Lower lobe of right lung (tissue), 2 donors: ENCODE measurements at regions not wholly inside any gene's neighbourhood (a gene's known extent, or its start where the extent isn't known, plus 50 kb on each side); places are given as distances from the start of the nearest gene placed in this dataset.
A peak's percentile ranks its signal among the peaks of the same experiment; 100 is the strongest.
"Not testable (repeated sequence)": the region's sequence is repeated elsewhere in the genome, so short reads cannot be mapped to it uniquely, and the experiment has no call there.

ENCODE experiments used
- ATAC-seq, 2 donors: fragments of 200-7000 bp; cut with Tn5 transposase; one replicate each; pipeline ENCODE4 v1.9.1; 2020 to 2022; ENCODE audit warnings: mild to moderate bottlenecking in 2 of 2, moderate library complexity in 2 of 2
- DNase-seq: peaks from one replicate; pipeline ENCODE4 v3.0.0-alpha.2; 2020
- H3K27ac ChIP-seq: fragments of 200-600 bp; one replicate; pipeline ENCODE4 v1.8.0; 2022
- H3K27me3 ChIP-seq: fragments of 200-600 bp; one replicate; pipeline ENCODE4 v1.8.0; 2022; ENCODE audit warnings: low read depth
- H3K36me3 ChIP-seq: fragments of 200-600 bp; one replicate; pipeline ENCODE4 v1.8.0; 2022; ENCODE audit warnings: mild to moderate bottlenecking
- H3K4me1 ChIP-seq: fragments of 200-600 bp; one replicate; pipeline ENCODE4 v1.8.0; 2022
- H3K4me3 ChIP-seq: fragments of 200-600 bp; one replicate; pipeline ENCODE4 v1.8.0; 2022; ENCODE audit warnings: mild to moderate bottlenecking
- H3K9me3 ChIP-seq: fragments of 200-600 bp; one replicate; pipeline ENCODE4 v1.8.0; 2022
- CTCF ChIP-seq: fragments of 200-600 bp; IDR thresholded peaks from one replicate; pipeline ENCODE4 v1.8.0; 2022; ENCODE audit warnings: antibody characterized with exemption, mild to moderate bottlenecking
- intact Hi-C: fragments of 100-400 bp; cut with DNase I; formaldehyde crosslinking; loops from one replicate; pipeline ENCODE4 v1.11.0; 2022
- donor health status: DM: no; HTN: yes; CAD: no; lungs with severe emphysema.

GRCh38 chr9:115689331-115689730, 464.3 kb upstream of the PAPPA start:
- intact Hi-C loops: no loop called here
- ATAC-seq (no peak), DNase-seq (no peak)
- Histone ChIP-seq H3K36me3 (no peaks in the 10 kb centered on the region), H3K27ac (no peak overlapping the region), H3K4me1 (no peaks in the 10 kb centered on the region), H3K9me3 (no peaks in the 10 kb centered on the region), H3K27me3 (no peaks in the 10 kb centered on the region), H3K4me3 (no peak overlapping the region)
- no peak for TF ChIP-seq CTCF

- no peak for DNase-seq
- Histone ChIP-seq H3K27me3 (no peaks in the 10 kb centered on the region), H3K4me3 (no peak overlapping the region), H3K36me3 (no peaks in the 10 kb centered on the region), H3K27ac (no peak overlapping the region), H3K4me1 (no peaks in the 10 kb centered on the region), H3K9me3 (no peaks in the 10 kb centered on the region)
- peak in 1 of 2 donors; percentile 37 for ATAC-seq
- intact Hi-C loops: no loop called here
- TF ChIP-seq CTCF: no peak
Measured at GRCh38 chr9:115690786-115691496, 462.6 kb upstream of the PAPPA start.

- no peak for DNase-seq
- intact Hi-C loops: no loop called here
- no peaks in the 10 kb centered on the region for H3K27me3 ChIP-seq
- no peak for TF ChIP-seq CTCF
- no peak for ATAC-seq
- no peaks in the 10 kb centered on the region for H3K9me3 ChIP-seq
- no peaks in the 10 kb centered on the region for H3K36me3 ChIP-seq
- no peaks in the 10 kb centered on the region for H3K4me1 ChIP-seq
- H3K4me3 ChIP-seq: no peak overlapping the region
- no peak overlapping the region for H3K27ac ChIP-seq
Measured at GRCh38 chr9:115691693-115692092, 461.9 kb upstream of the PAPPA start.

GRCh38 chr9:115692868-115693267, 460.7 kb upstream of the PAPPA start:
- H3K27me3 ChIP-seq, intact Hi-C loops, H3K4me3 ChIP-seq, DNase-seq, ATAC-seq, H3K9me3 ChIP-seq, H3K27ac ChIP-seq, H3K36me3 ChIP-seq, H3K4me1 ChIP-seq: not testable (repeated sequence)

- no peak overlapping the region for H3K4me3 ChIP-seq
- H3K36me3 ChIP-seq: no peaks in the 10 kb centered on the region
- no peak for DNase-seq
- no peak for TF ChIP-seq CTCF
- H3K4me1 ChIP-seq: no peaks in the 10 kb centered on the region
- H3K27me3 ChIP-seq: no peaks in the 10 kb centered on the region
- no peaks in the 10 kb centered on the region for H3K9me3 ChIP-seq
- ATAC-seq: peak; percentile 32 to 48
- intact Hi-C loops: no loop called here
- H3K27ac ChIP-seq: no peak overlapping the region
Measured at GRCh38 chr9:115694014-115694413, 459.6 kb upstream of the PAPPA start.

GRCh38 chr9:115694991-115695390, 458.6 kb upstream of the PAPPA start:
- Histone ChIP-seq H3K27me3 (no peaks in the 10 kb centered on the region), H3K36me3 (no peaks in the 10 kb centered on the region), H3K27ac (no peak overlapping the region), H3K9me3 (no peaks in the 10 kb centered on the region), H3K4me3 (no peak overlapping the region), H3K4me1 (no peaks in the 10 kb centered on the region)
- TF ChIP-seq CTCF: no peak
- intact Hi-C loops: no loop called here
- ATAC-seq: no peak
- DNase-seq: no peak
